ENCODE measurements at regions not wholly inside any gene's neighbourhood (a gene's known extent, or its start where the extent isn't known, plus 50 kb on each side); places are given as distances from the start of the nearest gene placed in this dataset.

- TF ChIP-seq, protein P1, sequence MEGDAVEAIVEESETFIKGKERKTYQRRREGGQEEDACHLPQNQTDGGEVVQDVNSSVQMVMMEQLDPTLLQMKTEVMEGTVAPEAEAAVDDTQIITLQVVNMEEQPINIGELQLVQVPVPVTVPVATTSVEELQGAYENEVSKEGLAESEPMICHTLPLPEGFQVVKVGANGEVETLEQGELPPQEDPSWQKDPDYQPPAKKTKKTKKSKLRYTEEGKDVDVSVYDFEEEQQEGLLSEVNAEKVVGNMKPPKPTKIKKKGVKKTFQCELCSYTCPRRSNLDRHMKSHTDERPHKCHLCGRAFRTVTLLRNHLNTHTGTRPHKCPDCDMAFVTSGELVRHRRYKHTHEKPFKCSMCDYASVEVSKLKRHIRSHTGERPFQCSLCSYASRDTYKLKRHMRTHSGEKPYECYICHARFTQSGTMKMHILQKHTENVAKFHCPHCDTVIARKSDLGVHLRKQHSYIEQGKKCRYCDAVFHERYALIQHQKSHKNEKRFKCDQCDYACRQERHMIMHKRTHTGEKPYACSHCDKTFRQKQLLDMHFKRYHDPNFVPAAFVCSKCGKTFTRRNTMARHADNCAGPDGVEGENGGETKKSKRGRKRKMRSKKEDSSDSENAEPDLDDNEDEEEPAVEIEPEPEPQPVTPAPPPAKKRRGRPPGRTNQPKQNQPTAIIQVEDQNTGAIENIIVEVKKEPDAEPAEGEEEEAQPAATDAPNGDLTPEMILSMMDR (tag by site-specific recombination; IDR thresholded peaks at IDR 0.05), result no peak
- TF ChIP-seq HOXA7 (CRISPR knock-in tag; IDR thresholded peaks at IDR 0.05; ENCODE audit: borderline replicate concordance) (no peak), ZSCAN23 (tag by site-specific recombination; IDR thresholded peaks at IDR 0.05) (no peak), ZNF24 (tag by site-specific recombination; IDR thresholded peaks at IDR 0.05) (no peak), PRDM10 (tag by site-specific recombination; IDR thresholded peaks at IDR 0.05) (no peak), ZNF510 (tag by site-specific recombination; IDR thresholded peaks at IDR 0.05; ENCODE audit: insufficient replicate concordance) (no peak), ZNF518A (tag by site-specific recombination; conservative IDR thresholded peaks at IDR 0.05; ENCODE audit: low read depth) (no peak), HIC1 (tag by site-specific recombination; IDR thresholded peaks at IDR 0.05) (no peak), ZNF610 (tag by site-specific recombination; IDR thresholded peaks at IDR 0.05; ENCODE audit: borderline replicate concordance) (no peak), BCL11B (tag by site-specific recombination; IDR thresholded peaks at IDR 0.05; ENCODE audit: low read depth) (no peak), ZBTB8A (tag by site-specific recombination; IDR thresholded peaks at IDR 0.05) (no peak)
- TF ChIP-seq, protein P2, sequence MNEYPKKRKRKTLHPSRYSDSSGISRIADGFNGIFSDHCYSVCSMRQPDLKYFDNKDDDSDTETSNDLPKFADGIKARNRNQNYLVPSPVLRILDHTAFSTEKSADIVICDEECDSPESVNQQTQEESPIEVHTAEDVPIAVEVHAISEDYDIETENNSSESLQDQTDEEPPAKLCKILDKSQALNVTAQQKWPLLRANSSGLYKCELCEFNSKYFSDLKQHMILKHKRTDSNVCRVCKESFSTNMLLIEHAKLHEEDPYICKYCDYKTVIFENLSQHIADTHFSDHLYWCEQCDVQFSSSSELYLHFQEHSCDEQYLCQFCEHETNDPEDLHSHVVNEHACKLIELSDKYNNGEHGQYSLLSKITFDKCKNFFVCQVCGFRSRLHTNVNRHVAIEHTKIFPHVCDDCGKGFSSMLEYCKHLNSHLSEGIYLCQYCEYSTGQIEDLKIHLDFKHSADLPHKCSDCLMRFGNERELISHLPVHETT (tag by site-specific recombination; IDR thresholded peaks at IDR 0.05), result no peak
Measured at GRCh38 chr17:77842528-77843147, 115.9 kb upstream of the TNRC6C start.
